ENCODE measurements at regions not wholly inside any gene's neighbourhood (a gene's known extent, or its start where the extent isn't known, plus 50 kb on each side); places are given as distances from the start of the nearest gene placed in this dataset.
A peak's percentile ranks its signal among the peaks of the same experiment; 100 is the strongest.

DNA sequence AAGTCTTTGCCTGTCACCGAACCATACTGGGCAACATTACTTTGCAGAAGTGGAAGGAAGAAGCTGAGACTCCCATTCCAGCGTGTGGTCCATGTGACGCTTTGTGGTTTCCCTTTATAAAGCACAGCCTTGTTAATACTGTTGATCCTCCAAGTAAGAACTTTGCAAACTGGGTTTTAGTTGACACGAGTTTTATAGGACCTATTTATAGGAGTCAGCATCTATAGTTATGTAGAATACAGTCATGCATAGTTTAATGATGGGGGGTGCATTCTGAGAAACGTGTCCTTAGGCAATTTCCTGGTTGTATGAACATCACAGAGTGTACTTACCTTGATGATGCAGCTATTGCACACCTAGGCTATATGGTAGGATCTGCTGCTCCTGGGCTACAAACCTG lies 1879.4 kb upstream of the TENM3 start:
- no peaks in the 10 kb centered on the region for H3K36me3 ChIP-seq (ENCODE audit: insufficient read depth, low read length)
- no peaks in the 10 kb centered on the region for H3K9me3 ChIP-seq (ENCODE audit: insufficient read depth, low read length, severe bottlenecking)
- H3K9ac ChIP-seq (ENCODE audit: low read depth, low read length) = no peak overlapping the region
- H4K20me1 ChIP-seq (ENCODE audit: insufficient read depth, low read length) = no peaks in the 10 kb centered on the region
- DNase-seq (peak; percentile 15), ATAC-seq (ENCODE audit: insufficient read depth, low read depth) (peak; percentile 80)
- TF ChIP-seq, protein P1, sequence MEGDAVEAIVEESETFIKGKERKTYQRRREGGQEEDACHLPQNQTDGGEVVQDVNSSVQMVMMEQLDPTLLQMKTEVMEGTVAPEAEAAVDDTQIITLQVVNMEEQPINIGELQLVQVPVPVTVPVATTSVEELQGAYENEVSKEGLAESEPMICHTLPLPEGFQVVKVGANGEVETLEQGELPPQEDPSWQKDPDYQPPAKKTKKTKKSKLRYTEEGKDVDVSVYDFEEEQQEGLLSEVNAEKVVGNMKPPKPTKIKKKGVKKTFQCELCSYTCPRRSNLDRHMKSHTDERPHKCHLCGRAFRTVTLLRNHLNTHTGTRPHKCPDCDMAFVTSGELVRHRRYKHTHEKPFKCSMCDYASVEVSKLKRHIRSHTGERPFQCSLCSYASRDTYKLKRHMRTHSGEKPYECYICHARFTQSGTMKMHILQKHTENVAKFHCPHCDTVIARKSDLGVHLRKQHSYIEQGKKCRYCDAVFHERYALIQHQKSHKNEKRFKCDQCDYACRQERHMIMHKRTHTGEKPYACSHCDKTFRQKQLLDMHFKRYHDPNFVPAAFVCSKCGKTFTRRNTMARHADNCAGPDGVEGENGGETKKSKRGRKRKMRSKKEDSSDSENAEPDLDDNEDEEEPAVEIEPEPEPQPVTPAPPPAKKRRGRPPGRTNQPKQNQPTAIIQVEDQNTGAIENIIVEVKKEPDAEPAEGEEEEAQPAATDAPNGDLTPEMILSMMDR (IDR thresholded peaks at IDR 0.05; ENCODE audit: borderline replicate concordance, extremely low read depth, low read length, poor library complexity, severe bottlenecking) = no peak
- no peak for TF ChIP-seq EZH2 (IDR thresholded peaks at IDR 0.05; ENCODE audit: borderline replicate concordance, low read depth, low read length, severe bottlenecking)
- H3K4me2 ChIP-seq (ENCODE audit: insufficient read depth, low read length) = no peak overlapping the region
- H3K27ac ChIP-seq (ENCODE audit: low read length) = no peak overlapping the region
- H3K79me2 ChIP-seq (ENCODE audit: insufficient read depth, low read length) = no peaks in the 10 kb centered on the region
- H2AFZ ChIP-seq (ENCODE audit: low read depth, low read length) = peak overlapping the region; percentile 42; the same call in 1 of the 2 replicates
- H3K4me3 ChIP-seq (ENCODE audit: low read depth in 1 of 2, low read length in 2 of 2) = no peak overlapping the region
- H3K27me3 ChIP-seq (ENCODE audit: insufficient read depth, low read length, poor library complexity) = no peaks in the 10 kb centered on the region
- H3K4me1 ChIP-seq (ENCODE audit: insufficient read depth, low read length) = peaks cover 8% of the 10 kb centered on the region

DNA sequence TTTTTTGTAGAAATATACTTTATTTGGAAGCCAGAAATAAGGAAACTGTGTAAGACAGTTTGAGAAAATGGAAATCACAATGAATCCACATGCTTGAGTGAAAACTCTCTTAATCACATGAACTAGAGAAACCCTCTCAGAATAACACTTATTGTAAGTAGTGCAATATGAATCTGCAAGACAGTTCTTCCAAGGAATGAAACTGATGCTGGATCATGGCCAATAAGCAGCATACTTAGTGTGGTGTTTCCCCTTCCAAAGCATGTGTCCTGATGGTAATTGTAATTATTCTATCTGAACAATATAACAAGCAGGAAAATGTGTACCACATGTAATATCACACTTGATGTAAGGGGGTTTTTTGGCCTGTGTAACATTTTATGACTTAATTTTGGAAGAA lies 1870.5 kb upstream of the TENM3 start:
- Histone ChIP-seq H3K27ac (ENCODE audit: low read length) (no peak overlapping the region), H3K4me2 (ENCODE audit: insufficient read depth, low read length) (no peak overlapping the region), H3K4me1 (ENCODE audit: insufficient read depth, low read length) (no peaks in the 10 kb centered on the region), H3K79me2 (ENCODE audit: insufficient read depth, low read length) (no peaks in the 10 kb centered on the region), H3K27me3 (ENCODE audit: insufficient read depth, low read length, poor library complexity) (no peaks in the 10 kb centered on the region), H3K9me3 (ENCODE audit: insufficient read depth, low read length, severe bottlenecking) (no peaks in the 10 kb centered on the region), H4K20me1 (ENCODE audit: insufficient read depth, low read length) (no peaks in the 10 kb centered on the region), H2AFZ (ENCODE audit: low read depth, low read length) (no peak overlapping the region), H3K9ac (ENCODE audit: low read depth, low read length) (no peak overlapping the region), H3K4me3 (ENCODE audit: low read depth in 1 of 2, low read length in 2 of 2) (no peak overlapping the region), H3K36me3 (ENCODE audit: insufficient read depth, low read length) (no peaks in the 10 kb centered on the region)
- ATAC-seq (ENCODE audit: insufficient read depth, low read depth) = no peak
- no peak for DNase-seq
- TF ChIP-seq, protein P1 (IDR thresholded peaks at IDR 0.05; ENCODE audit: borderline replicate concordance, extremely low read depth, low read length, poor library complexity, severe bottlenecking) = no peak
- no peak for TF ChIP-seq EZH2 (IDR thresholded peaks at IDR 0.05; ENCODE audit: borderline replicate concordance, low read depth, low read length, severe bottlenecking)

DNA sequence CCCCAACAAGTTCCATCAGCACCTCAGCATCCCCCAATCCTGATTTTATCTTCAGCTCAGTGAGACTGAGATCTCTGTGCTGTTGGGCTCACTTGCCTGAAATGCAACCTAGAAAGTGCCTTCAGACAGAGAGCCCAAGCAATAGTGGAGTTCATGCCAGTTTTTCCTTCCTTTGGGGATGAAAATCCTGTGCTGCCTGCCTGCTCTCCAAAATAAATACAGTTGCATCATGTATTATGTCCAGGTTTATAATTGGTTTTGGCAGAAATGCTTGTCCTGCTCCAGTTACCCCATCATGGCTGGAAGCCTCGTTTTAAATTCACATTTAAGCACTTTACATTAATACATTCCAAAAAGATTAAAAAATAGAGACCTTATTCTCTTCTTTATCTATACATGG lies 1865.5 kb upstream of the TENM3 start:
- Histone ChIP-seq H3K27me3 (ENCODE audit: insufficient read depth, low read length, poor library complexity) (no peaks in the 10 kb centered on the region), H3K9ac (ENCODE audit: low read depth, low read length) (no peak overlapping the region), H3K27ac (ENCODE audit: low read length) (no peak overlapping the region), H2AFZ (ENCODE audit: low read depth, low read length) (0 out of 2 replicates have a peak overlapping the region, but pooled peaks have one; percentile 39), H3K79me2 (ENCODE audit: insufficient read depth, low read length) (no peaks in the 10 kb centered on the region), H3K4me3 (ENCODE audit: low read depth in 1 of 2, low read length in 2 of 2) (no peak overlapping the region), H4K20me1 (ENCODE audit: insufficient read depth, low read length) (no peaks in the 10 kb centered on the region), H3K9me3 (ENCODE audit: insufficient read depth, low read length, severe bottlenecking) (no peaks in the 10 kb centered on the region), H3K36me3 (ENCODE audit: insufficient read depth, low read length) (no peaks in the 10 kb centered on the region), H3K4me1 (ENCODE audit: insufficient read depth, low read length) (no peaks in the 10 kb centered on the region), H3K4me2 (ENCODE audit: insufficient read depth, low read length) (no peak overlapping the region)
- DNase-seq (no peak), ATAC-seq (ENCODE audit: insufficient read depth, low read depth) (no peak)
- TF ChIP-seq, protein P1 (IDR thresholded peaks at IDR 0.05; ENCODE audit: borderline replicate concordance, extremely low read depth, low read length, poor library complexity, severe bottlenecking) = no peak
- no peak for TF ChIP-seq EZH2 (IDR thresholded peaks at IDR 0.05; ENCODE audit: borderline replicate concordance, low read depth, low read length, severe bottlenecking)

DNA sequence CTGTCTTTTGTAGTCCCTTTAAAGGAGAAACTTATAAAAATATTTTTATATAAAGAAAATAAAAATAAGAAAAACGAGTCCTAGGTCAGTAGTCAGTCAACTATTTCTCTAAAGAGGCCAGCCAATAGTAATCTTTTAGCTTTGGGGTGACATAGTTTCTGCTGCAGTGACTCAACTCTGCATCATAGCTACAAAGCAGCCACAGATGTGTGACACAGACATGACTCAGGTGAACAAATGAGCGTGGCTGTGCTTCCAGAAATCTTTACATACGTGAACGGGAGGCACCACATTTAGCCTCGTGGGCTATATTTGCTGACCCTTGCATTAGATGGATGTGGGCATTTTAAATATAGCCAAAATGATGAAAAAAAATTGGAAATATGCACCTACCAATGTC lies 1862.5 kb upstream of the TENM3 start:
- Histone ChIP-seq H3K9ac (ENCODE audit: low read depth, low read length) (no peak overlapping the region), H3K4me1 (ENCODE audit: insufficient read depth, low read length) (no peaks in the 10 kb centered on the region), H3K4me2 (ENCODE audit: insufficient read depth, low read length) (no peak overlapping the region), H3K79me2 (ENCODE audit: insufficient read depth, low read length) (no peaks in the 10 kb centered on the region), H3K36me3 (ENCODE audit: insufficient read depth, low read length) (no peaks in the 10 kb centered on the region), H2AFZ (ENCODE audit: low read depth, low read length) (no peak overlapping the region), H3K9me3 (ENCODE audit: insufficient read depth, low read length, severe bottlenecking) (no peaks in the 10 kb centered on the region), H3K27ac (ENCODE audit: low read length) (no peak overlapping the region), H3K4me3 (ENCODE audit: low read depth in 1 of 2, low read length in 2 of 2) (no peak overlapping the region), H3K27me3 (ENCODE audit: insufficient read depth, low read length, poor library complexity) (no peaks in the 10 kb centered on the region), H4K20me1 (ENCODE audit: insufficient read depth, low read length) (no peaks in the 10 kb centered on the region)
- ATAC-seq (ENCODE audit: insufficient read depth, low read depth) = no peak
- no peak for DNase-seq
- TF ChIP-seq EZH2 (IDR thresholded peaks at IDR 0.05; ENCODE audit: borderline replicate concordance, low read depth, low read length, severe bottlenecking) = no peak
- TF ChIP-seq, protein P1 (IDR thresholded peaks at IDR 0.05; ENCODE audit: borderline replicate concordance, extremely low read depth, low read length, poor library complexity, severe bottlenecking) = no peak
